ENCODE measurements at regions not wholly inside any gene's neighbourhood (a gene's known extent, or its start where the extent isn't known, plus 50 kb on each side); places are given as distances from the start of the nearest gene placed in this dataset.

DNA sequence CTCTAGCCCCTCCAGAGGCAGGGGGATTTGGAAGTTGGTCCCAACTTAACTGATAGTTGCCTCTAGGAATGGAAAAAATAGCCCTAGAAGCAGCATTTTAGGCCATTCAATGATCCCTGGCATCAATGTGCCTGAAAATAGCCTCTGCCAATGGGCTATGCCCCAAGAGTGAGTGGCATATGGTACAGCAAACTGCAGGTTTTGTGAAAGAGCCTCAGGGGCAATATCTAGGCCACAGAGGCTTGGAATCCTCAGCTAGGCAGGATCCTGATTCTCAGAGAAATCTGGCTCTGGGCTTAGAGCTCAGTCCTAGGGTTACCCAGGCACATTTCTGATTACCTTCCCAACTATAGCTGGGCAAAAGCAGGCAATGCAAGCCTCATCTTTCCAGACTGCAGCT lies 104.4 kb upstream of the MOCS1 start:
- TF ChIP-seq CTCF (IDR thresholded peaks at IDR 0.05; ENCODE audit: poor library complexity) (no peak), EZH2phosphoT487 (IDR thresholded peaks at IDR 0.05; ENCODE audit: low read depth, severe bottlenecking, unreplicated experiment) (no peak), EZH2 (IDR thresholded peaks at IDR 0.05; ENCODE audit: borderline replicate concordance) (no peak)
